Neural cell (in vitro differentiated cells): ENCODE measurements at regions not wholly inside any gene's neighbourhood (a gene's known extent, or its start where the extent isn't known, plus 50 kb on each side); places are given as distances from the start of the nearest gene placed in this dataset.

Source experiments
- H2AFZ ChIP-seq: fragments of 200-600, 300-800 bp; sonication (generic), shearing (Covaris generic); 2 replicates; pipeline ENCODE4 v1.6.0; 2014; ENCODE audit warnings: low read depth, mild to moderate bottlenecking, antibody characterized with exemption, low read length, moderate library complexity
- H3F3A ChIP-seq: fragments of 200-600 bp; shearing (Covaris generic); 2 replicates; pipeline ENCODE4 v1.6.1; 2016; ENCODE audit warnings: mild to moderate bottlenecking, moderate library complexity, mixed read lengths, antibody characterized with exemption, low read length; ENCODE audit not compliant: insufficient read depth, poor library complexity, severe bottlenecking
- H3K27ac ChIP-seq: fragments of 200-600, 300-800 bp; sonication (generic), shearing (Covaris generic); 2 replicates; pipeline ENCODE4 v1.5.1; 2014; ENCODE audit warnings: mild to moderate bottlenecking, low read length, moderate library complexity
- H3K27me3 ChIP-seq: fragments of 300-800, 200-600 bp; sonication (generic), shearing (Covaris generic); 2 replicates; pipeline ENCODE4 v1.6.0; 2014; ENCODE audit warnings: mild to moderate bottlenecking, low read depth, low read length, moderate library complexity; ENCODE audit not compliant: insufficient read depth
- H3K36me3 ChIP-seq: fragments of 300-800, 200-600 bp; sonication (generic), shearing (Covaris generic); 2 replicates; pipeline ENCODE4 v1.5.1; 2014; ENCODE audit warnings: mild to moderate bottlenecking, antibody characterized with exemption, low read length, moderate library complexity; ENCODE audit not compliant: insufficient read depth
- H3K4me2 ChIP-seq: fragments of 300-800, 200-600 bp; sonication (generic), shearing (Covaris generic); 2 replicates; pipeline ENCODE4 v1.6.0; 2014; ENCODE audit warnings: mild to moderate bottlenecking, low read length
- H3K4me3 ChIP-seq: fragments of 300-800, 200-600 bp; sonication (generic), shearing (Covaris generic); 2 replicates; pipeline ENCODE4 v1.5.1; 2014; ENCODE audit warnings: mild to moderate bottlenecking, low read length, moderate library complexity
- H3K79me2 ChIP-seq: fragments of 200-600 bp; shearing (Covaris generic); replicated peaks from 2 replicates; pipeline ENCODE4 v1.6.0; 2014; ENCODE audit warnings: mild to moderate bottlenecking, low read length, moderate library complexity; ENCODE audit not compliant: insufficient read depth
- H3K9ac ChIP-seq: fragments of 300-800, 200-600 bp; sonication (generic), shearing (Covaris generic); 2 replicates; pipeline ENCODE4 v1.6.1; 2016; ENCODE audit warnings: mild to moderate bottlenecking, low read length, mixed read lengths
- H3K9me2 ChIP-seq: fragments of 200-600 bp; shearing (Covaris generic); 2 replicates; pipeline ENCODE4 v1.6.1; 2016; ENCODE audit warnings: mild to moderate bottlenecking, low read length, mixed read lengths; ENCODE audit not compliant: insufficient read depth
- H3K9me3 ChIP-seq: fragments of 200-600, 300-800 bp; sonication (generic), shearing (Covaris generic); 2 replicates; pipeline ENCODE4 v1.6.1; 2016; ENCODE audit warnings: mild to moderate bottlenecking, mixed run types, low read length, moderate library complexity, mixed read lengths
- H4K20me1 ChIP-seq: fragments of 200-600 bp; shearing (Covaris generic); 2 replicates; pipeline ENCODE4 v1.6.1; 2016; ENCODE audit warnings: mild to moderate bottlenecking, mixed run types; ENCODE audit not compliant: insufficient read depth
- CTCF ChIP-seq: fragments of 450-650 bp; IDR thresholded peaks from 2 replicates; pipeline ENCODE4 v1.5.1; 2014; ENCODE audit warnings: antibody characterized with exemption, mild to moderate bottlenecking, moderate library complexity; ENCODE audit not compliant: poor library complexity, severe bottlenecking
- EP300 ChIP-seq: fragments of 450-650 bp; conservative IDR thresholded peaks from 2 replicates; pipeline ENCODE4 v1.6.1; 2014; ENCODE audit warnings: antibody characterized with exemption, mild to moderate bottlenecking, moderate library complexity; ENCODE audit not compliant: poor library complexity, severe bottlenecking
- EZH2 ChIP-seq: fragments of 200-600, 300-800 bp; shearing (Covaris generic), sonication (generic); IDR thresholded peaks from 2 replicates; pipeline ENCODE4 v1.6.1; 2014; ENCODE audit warnings: antibody characterized with exemption, low read length, borderline replicate concordance, mild to moderate bottlenecking; ENCODE audit not compliant: insufficient read depth, poor library complexity, severe bottlenecking
- MXI1 ChIP-seq: fragments of 450-650 bp; conservative IDR thresholded peaks from 2 replicates; pipeline ENCODE4 v1.6.1; 2014; ENCODE audit warnings: antibody characterized with exemption, mild to moderate bottlenecking; ENCODE audit not compliant: poor library complexity, severe bottlenecking
- POLR2AphosphoS5 ChIP-seq: IDR thresholded peaks from 2 replicates; pipeline ENCODE4 v1.6.1; 2012
- RAD21 ChIP-seq: fragments of 450-650 bp; conservative IDR thresholded peaks from 2 replicates; pipeline ENCODE4 v1.6.1; 2014; ENCODE audit warnings: antibody characterized with exemption, mild to moderate bottlenecking, moderate library complexity
- SMC3 ChIP-seq: fragments of 450-650 bp; conservative IDR thresholded peaks from 2 replicates; pipeline ENCODE4 v1.6.1; 2014; ENCODE audit warnings: antibody characterized with exemption, mild to moderate bottlenecking, moderate library complexity; ENCODE audit not compliant: poor library complexity
- TAF1 ChIP-seq: IDR thresholded peaks from 2 replicates; pipeline ENCODE4 v1.6.1; 2012; ENCODE audit warnings: low read depth
- TF ChIP-seq, protein P1 (sequence below): IDR thresholded peaks from 2 replicates; pipeline ENCODE4 v1.6.1; 2012; ENCODE audit warnings: borderline replicate concordance

GRCh38 chr9:30915451-30915850, 1469.0 kb upstream of the ACO1 start:
- H3K79me2 ChIP-seq: no peaks in the 10 kb centered on the region
- H3K9ac ChIP-seq: no peak overlapping the region
- no peaks in the 10 kb centered on the region for H3K27me3 ChIP-seq
- no peak overlapping the region for H3K4me2 ChIP-seq
- H4K20me1 ChIP-seq: no peaks in the 10 kb centered on the region
- TF ChIP-seq RAD21: no peak
- no peak for TF ChIP-seq MXI1
- TF ChIP-seq, protein P1, sequence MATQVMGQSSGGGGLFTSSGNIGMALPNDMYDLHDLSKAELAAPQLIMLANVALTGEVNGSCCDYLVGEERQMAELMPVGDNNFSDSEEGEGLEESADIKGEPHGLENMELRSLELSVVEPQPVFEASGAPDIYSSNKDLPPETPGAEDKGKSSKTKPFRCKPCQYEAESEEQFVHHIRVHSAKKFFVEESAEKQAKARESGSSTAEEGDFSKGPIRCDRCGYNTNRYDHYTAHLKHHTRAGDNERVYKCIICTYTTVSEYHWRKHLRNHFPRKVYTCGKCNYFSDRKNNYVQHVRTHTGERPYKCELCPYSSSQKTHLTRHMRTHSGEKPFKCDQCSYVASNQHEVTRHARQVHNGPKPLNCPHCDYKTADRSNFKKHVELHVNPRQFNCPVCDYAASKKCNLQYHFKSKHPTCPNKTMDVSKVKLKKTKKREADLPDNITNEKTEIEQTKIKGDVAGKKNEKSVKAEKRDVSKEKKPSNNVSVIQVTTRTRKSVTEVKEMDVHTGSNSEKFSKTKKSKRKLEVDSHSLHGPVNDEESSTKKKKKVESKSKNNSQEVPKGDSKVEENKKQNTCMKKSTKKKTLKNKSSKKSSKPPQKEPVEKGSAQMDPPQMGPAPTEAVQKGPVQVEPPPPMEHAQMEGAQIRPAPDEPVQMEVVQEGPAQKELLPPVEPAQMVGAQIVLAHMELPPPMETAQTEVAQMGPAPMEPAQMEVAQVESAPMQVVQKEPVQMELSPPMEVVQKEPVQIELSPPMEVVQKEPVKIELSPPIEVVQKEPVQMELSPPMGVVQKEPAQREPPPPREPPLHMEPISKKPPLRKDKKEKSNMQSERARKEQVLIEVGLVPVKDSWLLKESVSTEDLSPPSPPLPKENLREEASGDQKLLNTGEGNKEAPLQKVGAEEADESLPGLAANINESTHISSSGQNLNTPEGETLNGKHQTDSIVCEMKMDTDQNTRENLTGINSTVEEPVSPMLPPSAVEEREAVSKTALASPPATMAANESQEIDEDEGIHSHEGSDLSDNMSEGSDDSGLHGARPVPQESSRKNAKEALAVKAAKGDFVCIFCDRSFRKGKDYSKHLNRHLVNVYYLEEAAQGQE: no peak
- TF ChIP-seq CTCF: no peak
- TF ChIP-seq EP300: peak; percentile 82
- TF ChIP-seq SMC3: no peak
- TF ChIP-seq TAF1: no peak
- peak; percentile 74 for TF ChIP-seq POLR2AphosphoS5
- no peaks in the 10 kb centered on the region for H3K9me2 ChIP-seq
- H3K4me3 ChIP-seq: no peak overlapping the region
- no peak overlapping the region for H3K27ac ChIP-seq
- H3K9me3 ChIP-seq: no peaks in the 10 kb centered on the region
- no peaks in the 10 kb centered on the region for H3F3A ChIP-seq
- H3K36me3 ChIP-seq: peaks cover 2% of the 10 kb centered on the region
- H2AFZ ChIP-seq: no peak overlapping the region

DNA sequence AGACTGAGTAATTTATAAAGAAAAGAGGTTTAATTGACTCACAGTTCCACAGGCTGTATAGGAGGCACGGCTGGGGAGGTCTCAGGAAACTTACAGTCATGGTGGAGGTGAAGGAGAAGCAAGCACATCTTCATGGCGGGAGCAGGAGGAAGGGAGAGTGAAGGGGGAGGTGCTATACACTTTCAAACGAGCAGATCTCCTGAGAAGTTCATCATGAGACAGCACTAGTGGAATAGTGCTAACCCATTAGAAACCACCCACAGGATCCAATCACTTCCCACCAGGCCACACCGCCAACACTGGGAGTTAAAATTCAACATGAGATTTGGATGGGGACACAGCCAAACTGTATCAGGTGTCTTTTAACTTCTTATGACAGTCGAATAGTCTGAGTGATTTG, 1459.3 kb upstream of the ACO1 start:
- no peak overlapping the region for H2AFZ ChIP-seq
- H3K27me3 ChIP-seq: no peaks in the 10 kb centered on the region
- no peaks in the 10 kb centered on the region for H3F3A ChIP-seq
- no peaks in the 10 kb centered on the region for H3K36me3 ChIP-seq
- H3K27ac ChIP-seq: no peak overlapping the region
- no peaks in the 10 kb centered on the region for H3K9me3 ChIP-seq
- H4K20me1 ChIP-seq: no peaks in the 10 kb centered on the region
- no peak overlapping the region for H3K4me2 ChIP-seq
- TF ChIP-seq MXI1: no peak
- TF ChIP-seq TAF1: no peak
- no peak for TF ChIP-seq EP300
- no peak for TF ChIP-seq RAD21
- no peak for TF ChIP-seq EZH2
- no peak overlapping the region for H3K9ac ChIP-seq
- H3K79me2 ChIP-seq: no peaks in the 10 kb centered on the region
- H3K9me2 ChIP-seq: no peaks in the 10 kb centered on the region
- H3K4me3 ChIP-seq: no peak overlapping the region

DNA sequence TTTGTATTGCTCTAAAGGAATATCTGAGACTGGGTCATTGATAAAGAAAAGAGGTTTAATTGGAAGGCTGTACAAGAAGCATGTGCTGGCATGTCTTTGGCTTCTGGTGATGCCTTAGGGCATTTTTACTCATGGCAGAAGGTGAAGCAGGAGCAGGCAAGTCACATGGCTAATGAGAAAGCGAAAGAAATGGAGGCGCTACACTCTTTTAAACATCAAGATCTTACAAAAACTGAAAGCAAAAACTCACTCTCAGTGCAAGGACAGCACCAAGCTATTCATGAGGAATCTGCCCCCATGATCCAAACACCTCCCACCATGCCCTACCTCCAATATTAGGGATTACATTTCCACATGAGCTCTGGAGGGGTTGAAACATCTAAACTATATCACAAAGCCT, 1458.8 kb upstream of the ACO1 start:
- no peak for TF ChIP-seq EP300
- TF ChIP-seq CTCF: no peak
- TF ChIP-seq TAF1: no peak
- no peak for TF ChIP-seq EZH2
- no peak for TF ChIP-seq RAD21
- TF ChIP-seq SMC3: no peak
- TF ChIP-seq MXI1: no peak
- TF ChIP-seq, protein P1: no peak
- no peak for TF ChIP-seq POLR2AphosphoS5

More for the DNA sequence above, 1458.8 kb upstream of the ACO1 start:
- Histone ChIP-seq H3K36me3 (no peaks in the 10 kb centered on the region), H3K9me2 (no peaks in the 10 kb centered on the region), H3K9ac (no peak overlapping the region), H3F3A (no peaks in the 10 kb centered on the region), H3K9me3 (no peaks in the 10 kb centered on the region), H2AFZ (no peak overlapping the region), H3K27ac (no peak overlapping the region), H3K4me2 (no peak overlapping the region), H4K20me1 (no peaks in the 10 kb centered on the region), H3K79me2 (no peaks in the 10 kb centered on the region), H3K4me3 (no peak overlapping the region), H3K27me3 (no peaks in the 10 kb centered on the region)
